ENCODE measurements at regions not wholly inside any gene's neighbourhood (a gene's known extent, or its start where the extent isn't known, plus 50 kb on each side); places are given as distances from the start of the nearest gene placed in this dataset.

GRCh38 chr1:177368255-177368654 lies 197.5 kb downstream of the BRINP2 start:
- TF ChIP-seq, protein P1, sequence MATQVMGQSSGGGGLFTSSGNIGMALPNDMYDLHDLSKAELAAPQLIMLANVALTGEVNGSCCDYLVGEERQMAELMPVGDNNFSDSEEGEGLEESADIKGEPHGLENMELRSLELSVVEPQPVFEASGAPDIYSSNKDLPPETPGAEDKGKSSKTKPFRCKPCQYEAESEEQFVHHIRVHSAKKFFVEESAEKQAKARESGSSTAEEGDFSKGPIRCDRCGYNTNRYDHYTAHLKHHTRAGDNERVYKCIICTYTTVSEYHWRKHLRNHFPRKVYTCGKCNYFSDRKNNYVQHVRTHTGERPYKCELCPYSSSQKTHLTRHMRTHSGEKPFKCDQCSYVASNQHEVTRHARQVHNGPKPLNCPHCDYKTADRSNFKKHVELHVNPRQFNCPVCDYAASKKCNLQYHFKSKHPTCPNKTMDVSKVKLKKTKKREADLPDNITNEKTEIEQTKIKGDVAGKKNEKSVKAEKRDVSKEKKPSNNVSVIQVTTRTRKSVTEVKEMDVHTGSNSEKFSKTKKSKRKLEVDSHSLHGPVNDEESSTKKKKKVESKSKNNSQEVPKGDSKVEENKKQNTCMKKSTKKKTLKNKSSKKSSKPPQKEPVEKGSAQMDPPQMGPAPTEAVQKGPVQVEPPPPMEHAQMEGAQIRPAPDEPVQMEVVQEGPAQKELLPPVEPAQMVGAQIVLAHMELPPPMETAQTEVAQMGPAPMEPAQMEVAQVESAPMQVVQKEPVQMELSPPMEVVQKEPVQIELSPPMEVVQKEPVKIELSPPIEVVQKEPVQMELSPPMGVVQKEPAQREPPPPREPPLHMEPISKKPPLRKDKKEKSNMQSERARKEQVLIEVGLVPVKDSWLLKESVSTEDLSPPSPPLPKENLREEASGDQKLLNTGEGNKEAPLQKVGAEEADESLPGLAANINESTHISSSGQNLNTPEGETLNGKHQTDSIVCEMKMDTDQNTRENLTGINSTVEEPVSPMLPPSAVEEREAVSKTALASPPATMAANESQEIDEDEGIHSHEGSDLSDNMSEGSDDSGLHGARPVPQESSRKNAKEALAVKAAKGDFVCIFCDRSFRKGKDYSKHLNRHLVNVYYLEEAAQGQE (IDR thresholded peaks at IDR 0.05; ENCODE audit: borderline replicate concordance): no peak
- no peak for TF ChIP-seq RAD21 (conservative IDR thresholded peaks at IDR 0.05)
